ENCODE measurements at regions not wholly inside any gene's neighbourhood (a gene's known extent, or its start where the extent isn't known, plus 50 kb on each side); places are given as distances from the start of the nearest gene placed in this dataset.

DNA sequence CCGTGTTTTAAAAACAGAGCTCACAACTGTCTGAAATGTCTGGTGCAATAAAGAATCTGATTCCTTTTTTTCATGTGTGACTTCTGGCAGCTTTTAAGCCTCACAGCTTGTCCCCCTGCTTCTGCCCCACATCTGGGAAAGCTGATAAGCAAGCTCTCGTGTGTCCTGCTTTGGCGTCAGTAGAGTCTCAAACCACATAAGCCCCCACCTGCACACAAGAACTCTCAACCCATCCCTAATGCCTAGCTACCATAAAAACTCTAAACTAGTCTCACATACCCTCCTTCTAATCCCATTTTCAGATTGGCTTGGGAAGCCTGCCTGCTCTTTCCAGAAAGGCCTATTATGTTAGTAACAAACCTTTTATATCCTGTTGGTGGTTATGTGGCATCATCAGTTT, 94.6 kb upstream of the DAB1 start:
- TF ChIP-seq, protein P1, sequence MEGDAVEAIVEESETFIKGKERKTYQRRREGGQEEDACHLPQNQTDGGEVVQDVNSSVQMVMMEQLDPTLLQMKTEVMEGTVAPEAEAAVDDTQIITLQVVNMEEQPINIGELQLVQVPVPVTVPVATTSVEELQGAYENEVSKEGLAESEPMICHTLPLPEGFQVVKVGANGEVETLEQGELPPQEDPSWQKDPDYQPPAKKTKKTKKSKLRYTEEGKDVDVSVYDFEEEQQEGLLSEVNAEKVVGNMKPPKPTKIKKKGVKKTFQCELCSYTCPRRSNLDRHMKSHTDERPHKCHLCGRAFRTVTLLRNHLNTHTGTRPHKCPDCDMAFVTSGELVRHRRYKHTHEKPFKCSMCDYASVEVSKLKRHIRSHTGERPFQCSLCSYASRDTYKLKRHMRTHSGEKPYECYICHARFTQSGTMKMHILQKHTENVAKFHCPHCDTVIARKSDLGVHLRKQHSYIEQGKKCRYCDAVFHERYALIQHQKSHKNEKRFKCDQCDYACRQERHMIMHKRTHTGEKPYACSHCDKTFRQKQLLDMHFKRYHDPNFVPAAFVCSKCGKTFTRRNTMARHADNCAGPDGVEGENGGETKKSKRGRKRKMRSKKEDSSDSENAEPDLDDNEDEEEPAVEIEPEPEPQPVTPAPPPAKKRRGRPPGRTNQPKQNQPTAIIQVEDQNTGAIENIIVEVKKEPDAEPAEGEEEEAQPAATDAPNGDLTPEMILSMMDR (IDR thresholded peaks at IDR 0.05), result no peak
- no peak for TF ChIP-seq ZFX (IDR thresholded peaks at IDR 0.05; ENCODE audit: borderline replicate concordance)

Measured in 22Rv1 (cell line).